NCI-H2227 (cell line): ENCODE measurements at regions not wholly inside any gene's neighbourhood (a gene's known extent, or its start where the extent isn't known, plus 50 kb on each side); places are given as distances from the start of the nearest gene placed in this dataset.
"Not testable (repeated sequence)": the region's sequence is repeated elsewhere in the genome, so short reads cannot be mapped to it uniquely, and the experiment has no call there.

ENCODE experiments used
- DNase-seq: peaks from one replicate; lab custom pipeline; 2025; ENCODE audit not compliant: unreplicated experiment; lab: John Stamatoyannopoulos, UW

- no peak for DNase-seq
These were observed 473.7 kb upstream of the PODXL start for GRCh38 chr7:132030086-132030568.

GRCh38 chr7:132029369-132030085 lies 473.1 kb upstream of the PODXL start:
- DNase-seq, result no peak

- DNase-seq, result no peak
These were observed 471.9 kb upstream of the PODXL start for GRCh38 chr7:132028144-132028920.

- DNase-seq, result no peak
These were observed 467.9 kb upstream of the PODXL start for GRCh38 chr7:132024290-132024689.

GRCh38 chr7:132023466-132023865 lies 467.0 kb upstream of the PODXL start:
- no peak for DNase-seq

GRCh38 chr7:132022188-132022587 lies 465.8 kb upstream of the PODXL start:
- DNase-seq, result no peak

- no peak for DNase-seq
These were observed 463.3 kb upstream of the PODXL start for GRCh38 chr7:132019703-132020102.

GRCh38 chr7:132009778-132010177 lies 453.4 kb upstream of the PODXL start:
- DNase-seq, result no peak

GRCh38 chr7:132004529-132004928 lies 448.1 kb upstream of the PODXL start:
- no peak for DNase-seq

- no peak for DNase-seq
These were observed 446.0 kb upstream of the PODXL start for GRCh38 chr7:132002343-132002968.

- DNase-seq, result no peak
These were observed 444.7 kb upstream of the PODXL start for GRCh38 chr7:132001146-132001545.

- DNase-seq, result no peak
These were observed 442.8 kb upstream of the PODXL start for GRCh38 chr7:131999193-131999592.

- no peak for DNase-seq
These were observed 438.9 kb upstream of the PODXL start for GRCh38 chr7:131995324-131995723.

- not testable (repeated sequence) for DNase-seq
These were observed 424.6 kb upstream of the PODXL start for GRCh38 chr7:131981069-131981468.

GRCh38 chr7:131978118-131978517 lies 421.7 kb upstream of the PODXL start:
- not testable (repeated sequence) for DNase-seq

GRCh38 chr7:131976411-131976810 lies 420.0 kb upstream of the PODXL start:
- DNase-seq, result no peak

GRCh38 chr7:131974671-131975070 lies 418.2 kb upstream of the PODXL start:
- DNase-seq, result no peak

GRCh38 chr7:131972251-131972650 lies 415.8 kb upstream of the PODXL start:
- DNase-seq, result no peak

- no peak for DNase-seq
These were observed 414.2 kb upstream of the PODXL start for GRCh38 chr7:131970602-131971001.

- DNase-seq, result no peak
These were observed 413.1 kb upstream of the PODXL start for GRCh38 chr7:131969560-131969959.

GRCh38 chr7:131967216-131967730 lies 410.8 kb upstream of the PODXL start:
- DNase-seq, result no peak

GRCh38 chr7:131964203-131964602 lies 407.8 kb upstream of the PODXL start:
- DNase-seq, result no peak
